GM19467 (cell line): ENCODE measurements at regions not wholly inside any gene's neighbourhood (a gene's known extent, or its start where the extent isn't known, plus 50 kb on each side); places are given as distances from the start of the nearest gene placed in this dataset.
"Not testable (repeated sequence)": the region's sequence is repeated elsewhere in the genome, so short reads cannot be mapped to it uniquely, and the experiment has no call there.

Source experiments
- ATAC-seq: cut with Tn5 transposase; IDR thresholded peaks from one replicate; pipeline ENCODE4 v1.9.1; 2021; ENCODE audit warnings: mild to moderate bottlenecking, moderate library complexity; ENCODE audit not compliant: unreplicated experiment

- no peak for ATAC-seq
These were observed 138.6 kb downstream of the SPRY1 start for GRCh38 chr4:123535037-123535748.

GRCh38 chr4:123536225-123536624, 139.6 kb downstream of the SPRY1 start:
- no peak for ATAC-seq

- ATAC-seq: not testable (repeated sequence)
These were observed 141.4 kb downstream of the SPRY1 start for GRCh38 chr4:123537906-123538402.

DNA sequence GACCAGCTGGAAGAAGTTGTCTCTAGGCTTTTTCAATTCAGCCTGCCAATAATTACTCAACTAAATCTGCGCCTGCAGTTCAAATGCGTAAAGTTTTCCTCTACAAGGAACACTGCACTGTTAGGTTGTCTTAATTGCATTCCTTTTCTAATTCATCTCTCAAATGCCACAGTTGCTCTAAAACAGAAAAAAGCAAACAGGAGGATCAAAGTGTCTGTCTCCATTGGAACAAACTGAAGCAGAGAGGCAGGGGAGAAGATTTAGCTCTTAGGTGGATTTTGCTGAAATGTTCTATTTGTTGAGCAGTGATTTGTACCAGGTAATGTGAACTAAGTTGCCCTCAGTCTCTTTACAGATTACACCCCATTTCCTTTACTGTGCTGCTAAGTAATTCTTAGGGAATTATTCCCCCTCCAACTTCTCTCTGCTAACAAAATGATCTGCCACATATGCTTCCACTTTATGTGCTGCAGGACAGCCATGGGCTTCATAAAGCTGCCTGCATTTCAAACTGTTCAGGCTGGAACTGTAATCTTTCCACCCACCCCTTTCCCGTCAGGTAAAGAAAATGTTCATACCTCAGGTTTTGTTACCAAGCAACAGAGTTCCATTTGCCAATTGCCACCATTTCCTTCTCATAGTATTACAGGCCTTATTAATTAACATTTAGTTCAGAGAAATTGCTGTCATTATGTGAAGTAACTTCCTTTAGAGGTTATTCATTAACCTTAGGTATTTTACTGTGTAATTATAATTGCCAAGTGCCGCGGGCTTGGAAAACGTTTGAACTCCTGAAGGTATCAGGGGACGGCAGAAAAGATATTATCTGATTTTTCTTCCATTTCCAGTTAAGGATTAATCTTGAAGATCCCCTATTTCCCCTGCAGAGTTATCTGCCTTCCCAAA, 149.3 kb downstream of the SPRY1 start:
- ATAC-seq: no peak

DNA sequence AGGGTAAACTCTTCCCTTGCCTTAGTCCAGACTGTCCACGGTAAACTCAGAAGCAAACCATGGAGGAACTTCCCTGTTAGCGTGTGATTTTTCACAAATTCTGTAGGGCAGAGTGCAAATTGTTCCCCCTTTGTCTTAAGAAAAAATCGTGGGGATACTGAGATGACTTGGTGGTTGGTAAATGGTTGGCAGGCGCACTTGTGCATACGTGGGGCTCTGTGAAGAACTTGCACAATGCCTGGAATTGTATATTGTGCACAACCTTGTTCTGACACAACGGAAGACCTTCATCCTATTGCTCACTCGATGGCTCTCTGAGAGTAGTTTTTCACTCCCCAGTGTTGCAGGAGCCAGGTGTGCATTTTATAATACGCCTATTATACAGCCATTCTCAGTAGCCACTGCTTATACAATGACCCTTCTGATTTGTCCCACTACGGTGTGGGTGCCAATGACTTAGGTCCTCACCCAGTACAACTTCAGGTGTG, 150.0 kb downstream of the SPRY1 start:
- ATAC-seq: no peak

DNA sequence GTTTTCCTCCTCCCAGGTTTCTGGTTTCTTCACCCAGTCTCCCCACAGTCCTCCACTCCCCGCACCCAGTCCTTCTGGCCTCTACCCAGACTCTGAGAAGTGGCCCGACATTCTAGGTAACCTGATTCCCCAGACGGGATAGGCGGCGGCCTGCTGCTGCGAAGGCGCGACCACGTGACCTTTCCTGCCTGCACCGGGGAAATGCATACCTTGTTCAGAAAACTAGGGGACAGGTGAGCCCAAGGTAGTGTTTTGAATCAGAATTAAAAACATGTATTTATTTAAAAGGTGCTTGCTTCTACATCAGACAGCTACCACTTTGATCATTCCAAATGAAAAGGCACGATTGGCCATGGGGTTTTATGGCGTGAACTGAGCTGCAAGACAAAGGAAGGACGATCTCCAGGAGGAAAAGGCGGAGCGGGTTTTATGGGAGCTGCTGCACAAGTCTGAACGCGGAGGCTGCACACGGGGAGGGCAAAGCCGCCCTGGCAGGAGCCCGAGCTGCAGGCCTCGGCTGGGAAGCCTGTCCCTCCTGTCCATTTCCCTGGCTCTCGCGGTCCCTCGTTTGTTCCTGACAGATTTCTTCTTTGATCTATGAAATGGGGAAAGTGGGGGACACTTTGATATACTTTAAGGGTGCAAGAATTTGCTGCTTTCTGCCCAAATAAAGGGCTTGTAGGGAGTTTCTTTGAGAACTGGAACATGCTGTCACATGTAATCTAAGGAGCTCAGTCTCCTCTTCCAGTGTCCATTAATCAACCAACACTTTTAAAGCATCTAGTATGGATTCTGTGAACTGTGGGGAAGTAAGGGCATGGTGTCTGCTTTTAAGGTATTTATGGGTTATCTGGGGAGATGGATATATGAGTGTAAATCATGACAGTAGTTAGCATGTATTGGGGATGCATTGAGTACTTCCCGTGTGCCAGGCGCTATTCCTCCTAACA, 150.9 kb downstream of the SPRY1 start:
- ATAC-seq: no peak

GRCh38 chr4:123553279-123553678, 156.7 kb downstream of the SPRY1 start:
- no peak for ATAC-seq

DNA sequence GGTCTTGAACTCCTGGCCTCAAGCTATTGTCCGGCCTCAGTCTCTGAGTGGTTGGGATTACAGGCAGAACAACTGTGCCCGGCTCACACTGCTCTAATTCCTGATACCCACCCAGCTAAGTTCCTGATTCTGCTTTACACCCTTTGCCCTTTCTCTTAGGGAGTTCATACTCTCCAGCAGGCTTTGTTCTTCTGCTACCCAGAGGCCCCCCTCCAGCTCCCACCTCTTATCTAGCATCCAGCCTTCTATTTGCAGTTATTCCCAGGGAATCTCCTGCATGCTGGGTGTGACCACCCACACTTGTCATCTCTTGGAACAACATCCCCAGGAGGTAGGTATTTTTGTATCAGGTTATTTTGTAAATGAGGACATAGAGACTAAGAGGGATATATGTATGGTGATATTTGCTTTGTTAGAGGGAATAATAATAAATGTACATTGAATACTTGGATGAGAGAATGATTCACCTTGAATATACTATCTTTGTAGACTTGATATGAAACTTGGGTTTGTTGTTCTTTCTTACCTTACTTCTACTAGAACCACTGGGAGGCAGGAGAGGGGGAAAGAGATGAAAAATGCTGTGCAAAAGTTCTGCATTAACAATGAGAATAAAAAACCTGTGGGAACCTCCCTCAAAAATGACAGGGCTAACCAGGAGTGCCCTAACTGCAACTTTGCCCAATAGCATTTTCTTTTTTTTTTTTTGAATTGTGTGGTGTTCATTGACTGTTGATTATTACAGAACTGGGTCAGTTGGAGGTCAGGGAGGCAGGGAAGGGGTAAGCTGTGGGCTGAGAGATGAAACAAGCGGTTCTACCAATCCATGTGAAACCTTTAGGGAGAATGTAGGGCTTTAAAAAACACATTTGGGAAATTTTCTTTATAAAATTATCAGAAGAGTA, 157.4 kb downstream of the SPRY1 start:
- ATAC-seq: no peak

- ATAC-seq: no peak
These were observed 158.2 kb downstream of the SPRY1 start for GRCh38 chr4:123554801-123555232.

DNA sequence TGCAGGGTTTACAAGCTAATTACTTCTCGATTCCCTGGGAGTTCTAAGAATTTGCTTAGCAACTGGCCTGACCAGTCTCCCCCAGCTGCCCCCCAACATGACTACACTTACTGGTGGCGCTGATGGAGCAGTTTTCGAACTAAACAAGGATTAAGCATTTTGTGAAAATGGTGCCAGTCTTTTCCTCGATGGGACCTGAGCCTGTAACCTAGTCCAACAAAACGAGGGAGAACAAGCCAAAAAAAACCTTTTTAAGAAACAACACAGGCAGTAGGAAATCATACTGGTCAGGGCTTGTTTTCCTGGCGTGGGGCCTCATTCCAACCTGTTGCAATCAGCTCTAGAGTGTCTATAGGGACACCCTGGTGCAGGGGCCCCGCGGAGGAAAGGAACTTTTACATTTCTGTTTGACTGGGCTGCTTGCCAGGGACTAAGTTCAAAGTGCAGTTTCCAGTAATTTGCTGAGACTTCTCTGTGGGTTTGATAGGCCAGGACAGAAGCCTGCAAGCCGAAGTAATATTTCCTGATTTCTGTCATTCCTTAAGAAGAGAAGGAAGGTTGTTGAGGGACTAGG, 158.7 kb downstream of the SPRY1 start:
- no peak for ATAC-seq

DNA sequence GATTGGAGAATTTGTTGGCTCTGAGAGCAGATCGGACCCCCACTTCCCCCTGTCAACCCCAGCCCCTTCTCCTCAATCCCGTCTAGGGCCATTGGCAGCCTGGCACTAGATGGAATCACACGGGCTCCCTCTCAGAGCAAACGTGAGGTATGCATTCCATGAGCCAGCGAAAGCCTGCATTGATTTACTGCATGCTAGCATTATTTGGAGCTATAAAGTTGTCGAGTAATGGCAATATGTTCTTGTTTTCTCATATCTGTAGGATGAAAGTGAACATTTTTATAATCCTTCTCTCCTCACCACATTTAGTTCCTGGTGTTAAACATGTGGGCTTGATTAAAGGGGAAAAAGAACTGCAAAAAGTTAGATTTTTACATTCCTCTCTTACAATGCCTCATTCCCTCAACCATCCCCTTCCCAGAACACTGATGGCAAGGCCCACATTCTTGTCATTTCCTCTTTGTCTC, 159.2 kb downstream of the SPRY1 start:
- ATAC-seq: no peak

DNA sequence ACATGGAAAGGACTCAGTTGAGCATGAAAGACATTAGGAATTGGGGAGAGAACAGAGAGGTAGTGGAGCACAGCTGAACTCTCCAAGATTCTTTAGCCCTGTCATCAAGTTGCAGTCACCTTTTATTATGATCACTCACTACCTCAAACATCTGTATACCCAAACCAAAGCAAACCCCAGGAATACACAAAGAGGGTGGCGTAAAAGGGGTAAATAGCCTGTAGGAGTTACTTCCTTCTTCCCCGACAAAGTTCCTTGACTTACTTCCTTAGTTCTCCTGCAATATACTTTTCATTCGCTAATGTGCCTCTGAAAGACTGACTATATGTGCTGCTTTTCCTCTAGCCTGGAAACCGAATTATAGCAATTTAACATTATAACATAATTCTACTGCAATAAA, 159.9 kb downstream of the SPRY1 start:
- ATAC-seq: no peak

GRCh38 chr4:123557857-123558536, 161.4 kb downstream of the SPRY1 start:
- ATAC-seq: no peak

- no peak for ATAC-seq
These were observed 162.3 kb downstream of the SPRY1 start for GRCh38 chr4:123558865-123559264.

DNA sequence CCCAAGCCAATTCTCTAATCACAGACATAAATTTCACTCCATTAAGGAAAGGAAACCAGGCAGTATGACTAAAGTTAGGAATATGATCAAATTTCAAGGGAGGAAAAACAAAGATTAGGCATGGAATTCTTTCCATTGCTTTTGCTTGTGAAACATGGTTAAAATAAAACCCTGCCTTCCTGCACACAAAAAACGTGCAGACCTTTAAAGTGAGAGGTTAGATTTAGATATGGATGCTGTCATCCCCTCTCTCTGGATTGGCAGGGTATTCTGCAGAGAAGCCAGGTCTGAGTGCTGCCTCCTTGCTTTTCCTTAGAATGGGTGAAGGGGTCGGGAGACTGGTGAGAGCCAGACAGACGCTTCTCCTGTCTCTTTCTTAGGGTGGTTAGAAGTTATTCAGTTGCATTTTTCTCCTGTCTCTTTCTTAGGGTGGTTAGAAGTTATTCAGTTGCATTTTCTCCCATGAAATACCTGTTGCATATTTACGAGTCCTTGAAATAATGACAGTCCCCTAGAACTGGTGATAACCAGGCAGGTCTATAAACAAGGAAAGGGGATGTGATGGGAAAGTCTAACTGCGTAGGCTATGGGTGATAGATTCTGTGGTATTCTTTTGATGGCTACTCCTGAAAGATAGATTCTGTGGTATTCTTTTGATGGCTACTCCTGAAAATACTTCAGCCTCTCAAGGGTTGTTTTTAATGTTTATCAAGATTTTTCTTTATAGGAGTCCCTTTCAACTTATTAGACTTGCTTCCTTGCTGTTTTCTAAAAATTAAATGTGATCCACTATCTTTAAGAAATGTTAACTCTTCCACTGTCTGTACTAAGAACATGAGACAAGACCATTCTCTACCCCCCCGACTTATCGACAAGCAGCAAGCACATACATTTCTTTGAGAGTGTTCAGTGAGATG, 163.6 kb downstream of the SPRY1 start:
- ATAC-seq: no peak

DNA sequence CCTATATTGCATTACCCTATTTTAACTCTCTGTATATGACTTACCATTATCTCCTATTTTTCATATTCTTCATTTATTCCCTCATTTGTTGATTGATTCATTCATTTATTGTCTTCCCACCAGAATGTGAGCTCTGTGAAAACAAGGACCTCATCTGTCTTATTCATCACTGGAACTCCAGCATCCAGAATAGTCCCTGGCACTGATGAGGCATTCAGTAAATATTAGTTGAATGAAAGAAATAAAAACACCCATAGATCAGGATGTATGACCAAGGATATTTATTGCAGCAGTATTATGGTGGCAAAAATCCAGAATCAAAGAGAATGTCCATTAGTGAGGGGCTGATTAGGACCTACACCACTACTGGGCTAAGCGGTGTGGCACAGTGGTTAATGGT, 164.9 kb downstream of the SPRY1 start:
- ATAC-seq: no peak

GRCh38 chr4:123562994-123563750, 166.6 kb downstream of the SPRY1 start:
- ATAC-seq: no peak
